Hypothalamus (tissue), 51 donors: ENCODE measurements at regions not wholly inside any gene's neighbourhood (a gene's known extent, or its start where the extent isn't known, plus 50 kb on each side); places are given as distances from the start of the nearest gene placed in this dataset.
"Not testable (repeated sequence)": the region's sequence is repeated elsewhere in the genome, so short reads cannot be mapped to it uniquely, and the experiment has no call there.

Experiments used
- DNase-seq, 51 donors: peaks; one replicate each; lab custom pipeline; 2025; lab: John Stamatoyannopoulos, UW

GRCh38 chr11:37141707-37142106 is 543.7 kb upstream of the RAG2 start:
- no peak for DNase-seq

- DNase-seq = not testable (repeated sequence)
These were observed 537.6 kb upstream of the RAG2 start for GRCh38 chr11:37135606-37136005.

GRCh38 chr11:37134637-37135036 is 536.6 kb upstream of the RAG2 start:
- DNase-seq = no peak

- DNase-seq = no peak
These were observed 526.3 kb upstream of the RAG2 start for GRCh38 chr11:37124384-37124783.

GRCh38 chr11:37115963-37116362 is 517.9 kb upstream of the RAG2 start:
- DNase-seq = no peak

- DNase-seq = no peak
These were observed 512.3 kb upstream of the RAG2 start for GRCh38 chr11:37110385-37110784.

- no peak for DNase-seq
These were observed 511.2 kb upstream of the RAG2 start for GRCh38 chr11:37109286-37109585.

- no peak for DNase-seq
These were observed 510.6 kb upstream of the RAG2 start for GRCh38 chr11:37108436-37109285.

- no peak for DNase-seq
These were observed 509.8 kb upstream of the RAG2 start for GRCh38 chr11:37107831-37108230.

- no peak for DNase-seq
These were observed 509.4 kb upstream of the RAG2 start for GRCh38 chr11:37107415-37107814.

GRCh38 chr11:37105427-37105826 is 507.4 kb upstream of the RAG2 start:
- DNase-seq = no peak

GRCh38 chr11:37104380-37104779 is 506.3 kb upstream of the RAG2 start:
- DNase-seq = no peak

GRCh38 chr11:37100008-37100407 is 502.0 kb upstream of the RAG2 start:
- no peak for DNase-seq

GRCh38 chr11:37092487-37092886 is 494.5 kb upstream of the RAG2 start:
- DNase-seq = no peak

- no peak for DNase-seq
These were observed 491.4 kb upstream of the RAG2 start for GRCh38 chr11:37089439-37089838.

- DNase-seq = no peak
These were observed 490.5 kb upstream of the RAG2 start for GRCh38 chr11:37088573-37088910.

GRCh38 chr11:37087650-37088572 is 489.9 kb upstream of the RAG2 start:
- DNase-seq = no peak

- no peak for DNase-seq
These were observed 480.5 kb upstream of the RAG2 start for GRCh38 chr11:37078521-37078920.

GRCh38 chr11:37076866-37077265 is 478.8 kb upstream of the RAG2 start:
- no peak for DNase-seq

GRCh38 chr11:37072538-37073055 is 474.6 kb upstream of the RAG2 start:
- DNase-seq = no peak

- no peak for DNase-seq
These were observed 452.3 kb upstream of the RAG2 start for GRCh38 chr11:37050311-37050710.

GRCh38 chr11:37040921-37041320 is 442.9 kb upstream of the RAG2 start:
- no peak for DNase-seq
